OCI-LY1 (cell line): ENCODE measurements at regions not wholly inside any gene's neighbourhood (a gene's known extent, or its start where the extent isn't known, plus 50 kb on each side); places are given as distances from the start of the nearest gene placed in this dataset.

Experiments used
- H2AFZ ChIP-seq: fragments of 200-600 bp; sonication (generic), shearing (Covaris generic); 2 replicates; pipeline ENCODE4 v1.6.0; 2014; ENCODE audit warnings: antibody characterized with exemption, mild to moderate bottlenecking, low read length
- H3F3A ChIP-seq: fragments of 200-600 bp; sonication (generic), shearing (Covaris generic); 2 replicates; pipeline ENCODE4 v1.6.0; 2014; ENCODE audit warnings: mild to moderate bottlenecking, antibody characterized with exemption, low read length, moderate library complexity; ENCODE audit not compliant: insufficient read depth
- H3K27ac ChIP-seq: fragments of 200-600 bp; sonication (generic); 2 replicates; pipeline ENCODE4 v1.5.1; 2014; ENCODE audit warnings: low read length, mixed run types, mild to moderate bottlenecking, low read depth; ENCODE audit not compliant: poor library complexity, severe bottlenecking
- H3K27me3 ChIP-seq: fragments of 200-600 bp; sonication (generic); 2 replicates; pipeline ENCODE4 v1.6.0; 2014; ENCODE audit warnings: antibody characterized with exemption, mild to moderate bottlenecking, low read length, moderate library complexity; ENCODE audit not compliant: insufficient read depth
- H3K36me3 ChIP-seq: fragments of 200-600 bp; sonication (generic); 2 replicates; pipeline ENCODE4 v1.6.1; 2014; ENCODE audit warnings: mild to moderate bottlenecking, antibody characterized with exemption, low read length, moderate library complexity, mixed read lengths; ENCODE audit not compliant: insufficient read depth
- H3K4me1 ChIP-seq: fragments of 200-600 bp; sonication (generic); 2 replicates; pipeline ENCODE4 v1.5.1; 2014; ENCODE audit warnings: mild to moderate bottlenecking, low read length, moderate library complexity; ENCODE audit not compliant: insufficient read depth, severe bottlenecking
- H3K4me2 ChIP-seq: fragments of 200-600 bp; sonication (generic), shearing (Covaris generic); 2 replicates; pipeline ENCODE4 v1.6.1; 2014; ENCODE audit warnings: low read length
- H3K4me3 ChIP-seq: fragments of 200-600 bp; sonication (generic); 2 replicates; pipeline ENCODE4 v1.5.1; 2014; ENCODE audit warnings: low read length, low read depth, mild to moderate bottlenecking, mixed read lengths; ENCODE audit not compliant: poor library complexity, severe bottlenecking
- H3K79me2 ChIP-seq: fragments of 200-600 bp; shearing (Covaris generic); 2 replicates; pipeline ENCODE4 v1.6.1; 2016; ENCODE audit warnings: mixed run types, low read length, mixed read lengths; ENCODE audit not compliant: insufficient read depth
- H3K9ac ChIP-seq: fragments of 200-600 bp; sonication (generic), shearing (Covaris generic); 2 replicates; pipeline ENCODE4 v1.6.1; 2014; ENCODE audit warnings: mild to moderate bottlenecking, low read length, mixed read lengths
- H3K9me2 ChIP-seq: fragments of 200-600 bp; sonication (generic), shearing (Covaris generic); 2 replicates; pipeline ENCODE4 v1.6.1; 2014; ENCODE audit warnings: low read depth, mild to moderate bottlenecking, low read length, mixed read lengths
- H3K9me3 ChIP-seq: fragments of 200-600 bp; shearing (Covaris generic); 2 replicates; pipeline ENCODE4 v1.6.1; 2014; ENCODE audit warnings: low read length, mixed read lengths
- H4K20me1 ChIP-seq: fragments of 200-600 bp; sonication (generic), shearing (Covaris generic); 2 replicates; pipeline ENCODE4 v1.6.0; 2016; ENCODE audit warnings: mild to moderate bottlenecking, low read length; ENCODE audit not compliant: insufficient read depth
- CTCF ChIP-seq: fragments of 200-600 bp; sonication (generic), shearing (Covaris generic); IDR thresholded peaks from 2 replicates; pipeline ENCODE4 v1.5.1; 2017; ENCODE audit warnings: mild to moderate bottlenecking, antibody characterized with exemption, low read length, moderate library complexity, mixed read lengths
- EZH2 ChIP-seq: fragments of 200-600 bp; sonication (generic), shearing (Covaris generic); IDR thresholded peaks from 2 replicates; pipeline ENCODE4 v1.8.0; 2017; ENCODE audit warnings: borderline replicate concordance, mixed run types, mild to moderate bottlenecking, antibody characterized with exemption, low read length, moderate library complexity, mixed read lengths

- Histone ChIP-seq H3K27ac (no peak overlapping the region), H3K27me3 (no peaks in the 10 kb centered on the region), H4K20me1 (no peaks in the 10 kb centered on the region), H3K4me1 (peaks cover 10% of the 10 kb centered on the region), H3K79me2 (no peaks in the 10 kb centered on the region), H3K9me2 (no peaks in the 10 kb centered on the region), H3K9ac (no peak overlapping the region), H3K4me3 (no peak overlapping the region), H3K4me2 (no peak overlapping the region), H2AFZ (no peak overlapping the region), H3K9me3 (no peaks in the 10 kb centered on the region), H3F3A (no peaks in the 10 kb centered on the region), H3K36me3 (no peaks in the 10 kb centered on the region)
- TF ChIP-seq EZH2 (no peak), CTCF (no peak)
These were observed 67.1 kb downstream of the RTL3 start for GRCh38 chrX:78592030-78592429.

- Histone ChIP-seq H3F3A (no peaks in the 10 kb centered on the region), H2AFZ (no peak overlapping the region), H3K36me3 (no peaks in the 10 kb centered on the region), H3K9me3 (no peaks in the 10 kb centered on the region), H4K20me1 (no peaks in the 10 kb centered on the region), H3K4me1 (peaks cover 6% of the 10 kb centered on the region), H3K27ac (no peak overlapping the region), H3K9ac (no peak overlapping the region), H3K9me2 (no peaks in the 10 kb centered on the region), H3K27me3 (no peaks in the 10 kb centered on the region), H3K4me3 (no peak overlapping the region), H3K4me2 (no peak overlapping the region), H3K79me2 (no peaks in the 10 kb centered on the region)
- TF ChIP-seq EZH2 (no peak), CTCF (no peak)
These were observed 84.8 kb downstream of the RTL3 start for GRCh38 chrX:78574306-78574705.

GRCh38 chrX:78573630-78574029 is 85.5 kb downstream of the RTL3 start:
- Histone ChIP-seq H3K27ac (no peak overlapping the region), H3K36me3 (no peaks in the 10 kb centered on the region), H3K27me3 (no peaks in the 10 kb centered on the region), H3K4me2 (no peak overlapping the region), H3F3A (no peaks in the 10 kb centered on the region), H2AFZ (no peak overlapping the region), H3K9me2 (no peaks in the 10 kb centered on the region), H3K4me1 (peaks cover 6% of the 10 kb centered on the region), H4K20me1 (no peaks in the 10 kb centered on the region), H3K9me3 (no peaks in the 10 kb centered on the region), H3K79me2 (no peaks in the 10 kb centered on the region), H3K9ac (no peak overlapping the region), H3K4me3 (no peak overlapping the region)
- TF ChIP-seq EZH2 (no peak), CTCF (no peak)
